ENCODE measurements at regions not wholly inside any gene's neighbourhood (a gene's known extent, or its start where the extent isn't known, plus 50 kb on each side); places are given as distances from the start of the nearest gene placed in this dataset.

GRCh38 chr20:58053391-58054055, 174.9 kb downstream of the ANKRD60 start:
- Histone ChIP-seq H3K27me3 (ENCODE audit: control insufficient read depth in 3 of 3, insufficient read depth in 3 of 3, low read length in 3 of 3) (no peaks in the 10 kb centered on the region), H3K27ac (ENCODE audit: low read depth in 1 of 3, low read length in 2 of 3) (no peak overlapping the region), H3K4me3 (ENCODE audit: low read depth in 1 of 3, low read length in 3 of 3) (no peak overlapping the region), H3K4me1 (ENCODE audit: control insufficient read depth in 3 of 3, insufficient read depth in 2 of 3, low read depth in 1 of 3, low read length in 2 of 3) (no peaks in the 10 kb centered on the region), H3K36me3 (ENCODE audit: control insufficient read depth in 3 of 3, insufficient read depth in 2 of 3, low read depth in 1 of 3, low read length in 3 of 3) (no peaks in the 10 kb centered on the region), H3K9me3 (ENCODE audit: control insufficient read depth in 2 of 2, insufficient read depth in 1 of 2, low read depth in 1 of 2, low read length in 1 of 2) (no peaks in the 10 kb centered on the region)
- WGBS, 3 donors = 76 to 86% (median 79%) methylated on average over 10 of the region's 10 CpGs
- DNase-seq (no peak), FAIRE-seq (no peak)

DNA sequence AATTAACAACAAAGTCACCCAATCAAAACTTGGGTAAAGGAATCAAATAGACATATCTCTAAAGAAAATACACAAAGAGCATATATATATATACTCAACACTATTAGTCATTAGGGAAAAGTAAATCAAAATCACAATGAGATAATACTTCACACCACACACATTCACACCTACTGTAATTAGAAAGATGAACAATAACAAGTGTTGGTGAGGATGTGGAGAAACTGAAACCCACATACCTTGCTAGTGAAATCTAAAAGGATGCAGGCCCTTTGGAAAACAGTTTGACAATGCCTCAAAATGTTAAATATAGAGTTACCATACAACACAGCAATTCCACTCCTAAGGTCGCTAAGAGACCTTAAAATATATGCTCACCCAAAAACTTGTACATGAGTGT, 177.1 kb downstream of the ANKRD60 start:
- no peaks in the 10 kb centered on the region for H3K27me3 ChIP-seq (ENCODE audit: control insufficient read depth in 3 of 3, insufficient read depth in 3 of 3, low read length in 3 of 3)
- no peak for DNase-seq
- H3K4me1 ChIP-seq (ENCODE audit: control insufficient read depth in 3 of 3, insufficient read depth in 2 of 3, low read depth in 1 of 3, low read length in 2 of 3) = no peaks in the 10 kb centered on the region
- no peaks in the 10 kb centered on the region for H3K36me3 ChIP-seq (ENCODE audit: control insufficient read depth in 3 of 3, insufficient read depth in 2 of 3, low read depth in 1 of 3, low read length in 3 of 3)
- no peak for FAIRE-seq
- no peaks in the 10 kb centered on the region for H3K9me3 ChIP-seq (ENCODE audit: control insufficient read depth in 2 of 2, insufficient read depth in 1 of 2, low read depth in 1 of 2, low read length in 1 of 2)
- H3K27ac ChIP-seq (ENCODE audit: low read depth in 1 of 3, low read length in 2 of 3) = no peak overlapping the region
- 35 to 89% (median 65%) methylated on average over 1 of the region's 1 CpG for WGBS, 3 donors
- no peak overlapping the region for H3K4me3 ChIP-seq (ENCODE audit: low read depth in 1 of 3, low read length in 3 of 3)

GRCh38 chr20:58048096-58048702, 180.3 kb downstream of the ANKRD60 start:
- no peaks in the 10 kb centered on the region for H3K4me1 ChIP-seq (ENCODE audit: control insufficient read depth in 3 of 3, insufficient read depth in 2 of 3, low read depth in 1 of 3, low read length in 2 of 3)
- DNase-seq = peak; percentile 3 to 49
- no peak for FAIRE-seq
- 29 to 37% (median 31%) methylated on average over 3 of the region's 3 CpGs for WGBS, 3 donors
- no peaks in the 10 kb centered on the region for H3K27me3 ChIP-seq (ENCODE audit: control insufficient read depth in 3 of 3, insufficient read depth in 3 of 3, low read length in 3 of 3)
- no peak overlapping the region for H3K27ac ChIP-seq (ENCODE audit: low read depth in 1 of 3, low read length in 2 of 3)
- no peaks in the 10 kb centered on the region for H3K9me3 ChIP-seq (ENCODE audit: control insufficient read depth in 2 of 2, insufficient read depth in 1 of 2, low read depth in 1 of 2, low read length in 1 of 2)
- no peak overlapping the region for H3K4me3 ChIP-seq (ENCODE audit: low read depth in 1 of 3, low read length in 3 of 3)
- no peaks in the 10 kb centered on the region for H3K36me3 ChIP-seq (ENCODE audit: control insufficient read depth in 3 of 3, insufficient read depth in 2 of 3, low read depth in 1 of 3, low read length in 3 of 3)

GRCh38 chr20:58046311-58046710, 182.1 kb downstream of the ANKRD60 start:
- Histone ChIP-seq H3K36me3 (ENCODE audit: control insufficient read depth in 3 of 3, insufficient read depth in 2 of 3, low read depth in 1 of 3, low read length in 3 of 3) (no peaks in the 10 kb centered on the region), H3K9me3 (ENCODE audit: control insufficient read depth in 2 of 2, insufficient read depth in 1 of 2, low read depth in 1 of 2, low read length in 1 of 2) (no peaks in the 10 kb centered on the region), H3K4me3 (ENCODE audit: low read depth in 1 of 3, low read length in 3 of 3) (no peak overlapping the region), H3K27me3 (ENCODE audit: control insufficient read depth in 3 of 3, insufficient read depth in 3 of 3, low read length in 3 of 3) (no peaks in the 10 kb centered on the region), H3K4me1 (ENCODE audit: control insufficient read depth in 3 of 3, insufficient read depth in 2 of 3, low read depth in 1 of 3, low read length in 2 of 3) (no peaks in the 10 kb centered on the region), H3K27ac (ENCODE audit: low read depth in 1 of 3, low read length in 2 of 3) (no peak overlapping the region)
- DNase-seq (no peak), FAIRE-seq (no peak)
- 74 to 80% (median 80%) methylated on average over 5 of the region's 5 CpGs for WGBS, 3 donors

DNA sequence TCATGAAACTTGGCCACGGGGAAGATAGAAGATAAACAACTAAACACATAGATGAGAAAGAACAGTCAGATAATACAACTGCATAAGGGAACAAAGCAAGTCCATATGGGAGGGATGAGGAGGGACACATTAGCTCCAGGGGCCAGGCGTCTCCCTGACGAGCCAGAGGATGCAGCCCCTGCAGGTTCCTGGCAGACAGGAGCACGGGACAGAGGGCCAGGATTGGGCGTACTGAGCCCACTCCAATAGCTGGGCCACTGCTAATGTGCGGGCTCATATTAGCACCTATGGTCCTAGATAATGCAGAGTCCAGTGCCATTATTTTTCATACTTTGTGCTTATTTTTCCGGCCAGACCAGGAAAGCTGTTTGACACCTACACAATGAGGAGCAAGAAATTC, 182.9 kb downstream of the ANKRD60 start:
- 69 to 81% (median 76%) methylated on average over 7 of the region's 7 CpGs for WGBS, 3 donors
- no peak overlapping the region for H3K4me3 ChIP-seq (ENCODE audit: low read depth in 1 of 3, low read length in 3 of 3)
- FAIRE-seq (no peak), DNase-seq (no peak)
- no peak overlapping the region for H3K27ac ChIP-seq (ENCODE audit: low read depth in 1 of 3, low read length in 2 of 3)
- H3K36me3 ChIP-seq (ENCODE audit: control insufficient read depth in 3 of 3, insufficient read depth in 2 of 3, low read depth in 1 of 3, low read length in 3 of 3) = no peaks in the 10 kb centered on the region
- no peaks in the 10 kb centered on the region for H3K27me3 ChIP-seq (ENCODE audit: control insufficient read depth in 3 of 3, insufficient read depth in 3 of 3, low read length in 3 of 3)
- H3K4me1 ChIP-seq (ENCODE audit: control insufficient read depth in 3 of 3, insufficient read depth in 2 of 3, low read depth in 1 of 3, low read length in 2 of 3) = no peaks in the 10 kb centered on the region
- no peaks in the 10 kb centered on the region for H3K9me3 ChIP-seq (ENCODE audit: control insufficient read depth in 2 of 2, insufficient read depth in 1 of 2, low read depth in 1 of 2, low read length in 1 of 2)

DNA sequence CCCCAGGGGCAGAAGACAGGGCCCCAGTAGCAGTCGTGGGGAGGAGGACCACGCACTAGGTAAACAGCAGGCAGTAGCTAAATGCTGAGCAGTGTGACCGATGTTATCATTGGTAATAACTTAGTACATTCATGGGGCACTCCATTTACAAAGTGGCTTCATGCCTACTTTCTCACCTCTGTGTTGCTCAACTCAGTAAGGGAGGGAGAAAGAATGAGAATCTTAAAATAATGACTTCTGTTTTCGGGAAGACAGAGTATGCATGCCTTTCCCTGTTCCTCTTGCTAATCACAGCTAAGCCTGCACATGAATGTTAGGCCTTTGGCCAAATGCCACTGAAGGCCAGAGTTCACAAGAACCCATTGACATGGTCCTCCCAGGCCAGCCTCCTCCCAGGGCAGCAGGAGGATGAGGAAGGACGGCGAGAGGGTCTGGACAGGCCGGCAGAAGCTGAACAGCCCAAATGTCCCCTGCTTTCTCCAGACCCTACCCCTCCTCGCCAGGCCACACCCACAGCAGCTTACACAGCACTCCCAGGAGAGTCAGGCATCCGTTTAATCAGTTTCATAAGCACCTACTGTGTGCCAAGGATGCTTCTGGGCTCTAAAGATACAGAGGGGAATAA, 183.4 kb downstream of the ANKRD60 start:
- Histone ChIP-seq H3K27ac (ENCODE audit: low read depth in 1 of 3, low read length in 2 of 3) (no peak overlapping the region), H3K4me1 (ENCODE audit: control insufficient read depth in 3 of 3, insufficient read depth in 2 of 3, low read depth in 1 of 3, low read length in 2 of 3) (no peaks in the 10 kb centered on the region), H3K36me3 (ENCODE audit: control insufficient read depth in 3 of 3, insufficient read depth in 2 of 3, low read depth in 1 of 3, low read length in 3 of 3) (no peaks in the 10 kb centered on the region), H3K27me3 (ENCODE audit: control insufficient read depth in 3 of 3, insufficient read depth in 3 of 3, low read length in 3 of 3) (no peaks in the 10 kb centered on the region), H3K4me3 (ENCODE audit: low read depth in 1 of 3, low read length in 3 of 3) (no peak overlapping the region), H3K9me3 (ENCODE audit: control insufficient read depth in 2 of 2, insufficient read depth in 1 of 2, low read depth in 1 of 2, low read length in 1 of 2) (no peaks in the 10 kb centered on the region)
- DNase-seq = no peak
- 56 to 76% (median 56%) methylated on average over 9 of the region's 9 CpGs for WGBS, 3 donors
- no peak for FAIRE-seq

DNA sequence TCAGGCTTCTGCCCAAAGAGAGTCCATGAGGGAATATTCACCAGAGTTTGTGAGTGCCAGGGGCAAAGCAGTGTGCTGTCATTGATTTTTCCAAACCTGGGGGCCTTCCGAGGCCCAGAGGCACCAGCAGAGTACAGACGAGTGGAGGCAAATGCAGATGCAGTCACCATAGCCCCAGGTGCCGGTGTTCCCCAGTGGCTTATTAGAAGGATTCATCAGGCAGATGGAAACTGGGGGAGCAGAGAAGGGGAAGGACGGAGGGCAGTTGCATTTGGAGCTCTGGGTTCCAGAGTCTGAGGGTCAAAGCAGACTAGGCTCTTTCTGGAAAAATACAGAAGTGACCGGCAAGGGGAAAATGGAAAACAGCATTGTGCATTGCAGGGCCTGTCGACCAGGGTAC, 184.2 kb downstream of the ANKRD60 start:
- no peaks in the 10 kb centered on the region for H3K27me3 ChIP-seq (ENCODE audit: control insufficient read depth in 3 of 3, insufficient read depth in 3 of 3, low read length in 3 of 3)
- H3K36me3 ChIP-seq (ENCODE audit: control insufficient read depth in 3 of 3, insufficient read depth in 2 of 3, low read depth in 1 of 3, low read length in 3 of 3) = no peaks in the 10 kb centered on the region
- FAIRE-seq (no peak), DNase-seq (no peak)
- WGBS, 3 donors = 74 to 85% (median 77%) methylated on average over 6 of the region's 6 CpGs
- H3K4me1 ChIP-seq (ENCODE audit: control insufficient read depth in 3 of 3, insufficient read depth in 2 of 3, low read depth in 1 of 3, low read length in 2 of 3) = no peaks in the 10 kb centered on the region
- H3K27ac ChIP-seq (ENCODE audit: low read depth in 1 of 3, low read length in 2 of 3) = no peak overlapping the region
- H3K4me3 ChIP-seq (ENCODE audit: low read depth in 1 of 3, low read length in 3 of 3) = no peak overlapping the region
- no peaks in the 10 kb centered on the region for H3K9me3 ChIP-seq (ENCODE audit: control insufficient read depth in 2 of 2, insufficient read depth in 1 of 2, low read depth in 1 of 2, low read length in 1 of 2)

DNA sequence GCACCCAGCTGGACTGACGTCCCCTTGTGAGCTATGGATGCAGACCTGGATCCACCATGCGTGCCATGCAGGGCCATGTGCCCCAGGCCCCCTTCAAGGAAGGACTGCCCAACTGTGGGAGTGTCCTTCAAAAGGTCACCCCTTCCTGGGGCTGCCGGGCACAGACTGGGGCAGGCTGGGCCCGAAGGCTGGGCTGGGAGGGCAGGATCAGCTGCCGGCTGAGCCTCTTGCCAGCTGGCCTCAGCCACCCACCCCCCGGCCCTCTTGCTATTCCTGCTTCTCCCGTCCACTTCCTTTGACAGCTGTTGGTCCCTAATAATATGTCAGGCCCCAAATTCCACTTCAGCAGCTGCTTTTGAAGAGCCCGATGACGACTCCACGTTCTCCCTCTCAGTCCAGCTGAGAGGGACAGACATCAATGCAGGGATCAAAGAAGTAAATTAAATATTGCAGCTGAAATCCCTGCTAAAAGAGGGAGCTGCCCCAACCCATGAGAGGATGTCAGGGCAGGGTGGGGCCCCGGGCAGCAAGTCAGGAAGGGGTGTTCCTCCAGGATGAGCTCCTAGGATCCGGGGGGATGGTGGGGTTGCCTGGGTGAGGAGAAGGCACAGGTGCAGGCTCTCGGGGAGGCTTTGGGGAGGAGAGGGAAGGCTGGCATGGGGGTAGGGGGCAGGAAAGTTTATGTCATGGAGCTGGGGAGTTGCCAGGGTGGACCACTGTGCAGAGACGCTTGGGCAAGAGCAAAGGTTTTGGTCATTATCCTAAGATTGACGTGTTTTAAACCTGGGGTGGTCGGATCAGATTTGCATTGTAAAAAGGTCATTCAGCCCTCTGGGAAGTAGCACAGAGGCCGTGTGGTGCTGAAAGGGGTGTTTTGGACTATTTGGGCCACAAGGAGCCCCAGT, 185.0 kb downstream of the ANKRD60 start:
- Histone ChIP-seq H3K27ac (ENCODE audit: low read depth in 1 of 3, low read length in 2 of 3) (no peak overlapping the region), H3K9me3 (ENCODE audit: control insufficient read depth in 2 of 2, insufficient read depth in 1 of 2, low read depth in 1 of 2, low read length in 1 of 2) (no peaks in the 10 kb centered on the region), H3K36me3 (ENCODE audit: control insufficient read depth in 3 of 3, insufficient read depth in 2 of 3, low read depth in 1 of 3, low read length in 3 of 3) (no peaks in the 10 kb centered on the region), H3K4me1 (ENCODE audit: control insufficient read depth in 3 of 3, insufficient read depth in 2 of 3, low read depth in 1 of 3, low read length in 2 of 3) (no peaks in the 10 kb centered on the region), H3K4me3 (ENCODE audit: low read depth in 1 of 3, low read length in 3 of 3) (no peak overlapping the region), H3K27me3 (ENCODE audit: control insufficient read depth in 3 of 3, insufficient read depth in 3 of 3, low read length in 3 of 3) (no peaks in the 10 kb centered on the region)
- FAIRE-seq = no peak
- WGBS, 3 donors = 57 to 64% (median 61%) methylated on average over 17 of the region's 17 CpGs
- no peak for DNase-seq

Measured in small intestine (tissue), 7 donors.